ENCODE measurements at regions not wholly inside any gene's neighbourhood (a gene's known extent, or its start where the extent isn't known, plus 50 kb on each side); places are given as distances from the start of the nearest gene placed in this dataset.

GRCh38 chr2:157155992-157156391 lies 101.5 kb upstream of the GALNT5 start:
- TF ChIP-seq REST (IDR thresholded peaks at IDR 0.05; ENCODE audit: low read depth) (no peak), TEAD4 (IDR thresholded peaks at IDR 0.05) (no peak)
